A673 (cell line): ENCODE measurements at regions not wholly inside any gene's neighbourhood (a gene's known extent, or its start where the extent isn't known, plus 50 kb on each side); places are given as distances from the start of the nearest gene placed in this dataset.
"Not testable (repeated sequence)": the region's sequence is repeated elsewhere in the genome, so short reads cannot be mapped to it uniquely, and the experiment has no call there.

ENCODE experiments used
- BruUV-seq: library from RNA; stranded (reverse); fragments of 400-500 nt; replicated peaks from 2 replicates; lab custom pipeline; 2021; lab: Mats Ljungman, UMichigan
- CTCF ChIA-PET: fragments of 300-600 bp; sonication (Branson Sonifier 250); formaldehyde crosslinking; loops from one replicate; lab custom pipeline; 2022; ENCODE audit warnings: antibody characterized with exemption; lab: Charles Lee
- POLR2A ChIA-PET: fragments of 300-600 bp; sonication (Branson Sonifier 250); formaldehyde crosslinking; loops from one replicate; lab custom pipeline; 2022; ENCODE audit warnings: antibody characterized with exemption; ENCODE audit not compliant: low non-redundant PET; lab: Charles Lee
- DNase-seq: peaks from one replicate; pipeline ENCODE4 v3.0.0-alpha.2; 2015; ENCODE audit warnings: low spot score
- H3K27ac ChIP-seq: fragments of 200-600 bp; sonication (generic); 2 replicates; pipeline ENCODE4 v1.5.1; 2016; ENCODE audit warnings: mixed run types, low read depth, mild to moderate bottlenecking, mixed read lengths, antibody characterized with exemption, low read length; ENCODE audit not compliant: poor library complexity, severe bottlenecking
- H3K27me3 ChIP-seq: fragments of 200-600 bp; sonication (generic); replicated peaks from 2 replicates; pipeline ENCODE4 v1.6.1; 2017; ENCODE audit warnings: mixed run types, low read depth, mild to moderate bottlenecking, mixed read lengths, antibody characterized with exemption, low read length; ENCODE audit not compliant: insufficient read depth, poor library complexity
- H3K36me3 ChIP-seq: fragments of 200-600 bp; sonication (generic); 2 replicates; pipeline ENCODE4 v1.6.1; 2016; ENCODE audit warnings: mixed run types, mild to moderate bottlenecking, mixed read lengths, antibody characterized with exemption, low read length; ENCODE audit not compliant: insufficient read depth, poor library complexity, severe bottlenecking
- H3K4me1 ChIP-seq: fragments of 200-600 bp; sonication (generic); 2 replicates; pipeline ENCODE4 v1.6.1; 2017; ENCODE audit warnings: mixed run types, mild to moderate bottlenecking, mixed read lengths, antibody characterized with exemption, low read length; ENCODE audit not compliant: insufficient read depth, poor library complexity, severe bottlenecking
- H3K4me3 ChIP-seq: fragments of 200-600 bp; sonication (generic); 2 replicates; pipeline ENCODE4 v1.5.1; 2016; ENCODE audit warnings: low read depth, mixed run types, mild to moderate bottlenecking, mixed read lengths, low read length; ENCODE audit not compliant: poor library complexity, severe bottlenecking
- H3K9me3 ChIP-seq: fragments of 200-600 bp; sonication (generic); 2 replicates; pipeline ENCODE4 v1.6.1; 2016; ENCODE audit warnings: mixed run types, low read depth, mild to moderate bottlenecking, mixed read lengths, antibody characterized with exemption, low read length; ENCODE audit not compliant: poor library complexity, severe bottlenecking
- EZH2 ChIP-seq: fragments of 200-600 bp; sonication (generic); IDR thresholded peaks from 2 replicates; pipeline ENCODE4 v1.6.1; 2017; ENCODE audit warnings: borderline replicate concordance, low read depth, mild to moderate bottlenecking, mixed read lengths, antibody characterized with exemption, low read length; ENCODE audit not compliant: poor library complexity, severe bottlenecking
- intact Hi-C: fragments of 100-400 bp; cut with micrococcal nuclease; formaldehyde crosslinking; loops from one replicate; pipeline ENCODE4 v1.10.0; 2022; ENCODE audit not compliant: unreplicated experiment
- TF ChIP-seq, protein P1 (sequence below): fragments of 300-800, 200-600 bp; sonication (generic); conservative IDR thresholded peaks from 2 replicates; pipeline ENCODE4 v1.5.1; 2017; ENCODE audit warnings: low read depth, mild to moderate bottlenecking, antibody characterized with exemption, low read length, moderate library complexity, mixed read lengths

DNA sequence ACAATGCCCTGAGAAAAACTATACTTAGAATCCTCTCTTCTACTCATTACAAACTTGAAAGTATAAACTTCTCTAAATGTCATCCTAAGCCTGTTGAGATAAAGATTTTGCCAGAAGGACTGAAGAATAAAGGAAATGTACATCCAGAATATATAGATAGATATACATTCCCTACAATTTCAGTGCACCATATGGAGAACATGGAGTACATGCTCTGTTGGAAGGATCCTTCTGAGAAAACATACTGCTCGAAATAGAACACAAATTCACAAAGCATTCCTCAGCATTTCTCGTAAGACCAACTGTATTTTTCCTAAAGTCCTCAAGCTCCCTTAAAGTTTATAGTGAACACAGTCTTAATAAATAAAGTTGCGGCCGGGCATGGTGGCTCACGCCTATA, 69.7 kb upstream of the RASA1 start:
- TF ChIP-seq, protein P1, sequence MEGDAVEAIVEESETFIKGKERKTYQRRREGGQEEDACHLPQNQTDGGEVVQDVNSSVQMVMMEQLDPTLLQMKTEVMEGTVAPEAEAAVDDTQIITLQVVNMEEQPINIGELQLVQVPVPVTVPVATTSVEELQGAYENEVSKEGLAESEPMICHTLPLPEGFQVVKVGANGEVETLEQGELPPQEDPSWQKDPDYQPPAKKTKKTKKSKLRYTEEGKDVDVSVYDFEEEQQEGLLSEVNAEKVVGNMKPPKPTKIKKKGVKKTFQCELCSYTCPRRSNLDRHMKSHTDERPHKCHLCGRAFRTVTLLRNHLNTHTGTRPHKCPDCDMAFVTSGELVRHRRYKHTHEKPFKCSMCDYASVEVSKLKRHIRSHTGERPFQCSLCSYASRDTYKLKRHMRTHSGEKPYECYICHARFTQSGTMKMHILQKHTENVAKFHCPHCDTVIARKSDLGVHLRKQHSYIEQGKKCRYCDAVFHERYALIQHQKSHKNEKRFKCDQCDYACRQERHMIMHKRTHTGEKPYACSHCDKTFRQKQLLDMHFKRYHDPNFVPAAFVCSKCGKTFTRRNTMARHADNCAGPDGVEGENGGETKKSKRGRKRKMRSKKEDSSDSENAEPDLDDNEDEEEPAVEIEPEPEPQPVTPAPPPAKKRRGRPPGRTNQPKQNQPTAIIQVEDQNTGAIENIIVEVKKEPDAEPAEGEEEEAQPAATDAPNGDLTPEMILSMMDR, result no peak
- no peak for TF ChIP-seq EZH2

DNA sequence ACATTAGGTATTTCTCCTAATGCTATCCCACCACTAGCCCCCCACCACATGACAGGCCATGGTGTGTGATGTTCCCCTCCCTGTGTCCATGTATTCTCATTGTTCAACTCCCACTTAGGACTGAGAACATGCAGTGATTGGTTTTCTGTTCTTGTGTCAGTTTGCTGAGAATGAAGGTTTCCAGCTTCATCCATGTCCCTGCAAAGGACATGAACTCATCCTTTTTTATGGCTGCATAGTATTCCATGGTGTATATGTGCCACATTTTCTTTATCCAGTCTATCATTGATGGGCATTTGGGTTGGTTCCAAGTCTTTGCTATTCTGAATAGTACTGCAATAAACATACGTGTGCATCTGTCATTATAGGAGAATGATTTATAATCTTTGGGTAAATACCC, 68.4 kb upstream of the RASA1 start:
- H3K27me3 ChIP-seq, H3K27ac ChIP-seq, H3K36me3 ChIP-seq, DNase-seq, POLR2A ChIA-PET, H3K4me3 ChIP-seq, CTCF ChIA-PET, BruUV-seq, intact Hi-C loops, H3K9me3 ChIP-seq: not testable (repeated sequence)
- peaks cover 18% of the 10 kb centered on the region for H3K4me1 ChIP-seq

More for the DNA sequence above, 69.7 kb upstream of the RASA1 start:
- Histone ChIP-seq H3K36me3 (no peaks in the 10 kb centered on the region), H3K27ac (no peak overlapping the region), H3K4me3 (no peak overlapping the region), H3K27me3 (no peaks in the 10 kb centered on the region), H3K4me1 (peaks cover 18% of the 10 kb centered on the region), H3K9me3 (no peaks in the 10 kb centered on the region)
- POLR2A ChIA-PET, result no interaction called here
- CTCF ChIA-PET, result no interaction called here
- DNase-seq, result no peak
- intact Hi-C loops, result no loop called here
- no TSS peak for BruUV-seq

DNA sequence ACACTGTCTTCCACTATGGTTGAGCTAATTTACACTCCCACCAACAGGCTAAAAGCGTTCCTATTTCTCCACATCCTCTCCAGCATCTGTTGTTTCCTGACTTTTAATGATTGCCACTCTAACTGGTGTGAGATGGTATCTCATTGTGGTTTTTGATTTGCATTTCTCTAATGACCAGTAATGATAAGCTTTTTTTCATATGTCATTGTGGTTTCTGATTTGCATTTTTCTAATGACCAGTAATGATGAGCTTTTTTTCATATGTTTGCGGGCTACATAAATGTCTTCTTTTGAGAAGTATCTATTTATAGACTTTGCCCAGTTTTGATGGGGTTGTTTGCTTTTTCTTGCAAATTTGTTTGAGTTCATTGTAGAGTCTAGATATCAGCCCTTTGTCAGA, 68.0 kb upstream of the RASA1 start:
- H3K36me3 ChIP-seq, CTCF ChIA-PET, H3K4me3 ChIP-seq, H3K27ac ChIP-seq, BruUV-seq, DNase-seq, intact Hi-C loops, H3K9me3 ChIP-seq, H3K27me3 ChIP-seq, POLR2A ChIA-PET: not testable (repeated sequence)
- H3K4me1 ChIP-seq, result peaks cover 15% of the 10 kb centered on the region

DNA sequence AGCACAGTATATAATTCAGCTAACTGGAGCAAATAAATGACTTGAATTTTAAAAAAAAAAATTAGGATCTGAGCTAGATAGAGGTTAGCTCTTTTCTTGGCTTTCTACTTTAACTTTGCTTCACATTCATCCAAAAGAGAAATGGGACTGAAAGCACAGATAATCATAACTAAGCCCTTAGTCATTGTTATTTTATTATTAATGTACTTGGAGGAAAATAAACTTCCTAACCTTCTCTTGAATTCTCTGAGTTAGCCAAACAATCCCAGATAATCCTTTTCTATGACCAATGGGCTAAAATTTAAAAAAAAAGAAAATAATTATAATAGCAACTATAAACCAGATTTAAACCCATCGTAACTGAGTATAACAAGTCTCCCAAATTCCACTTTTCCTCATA, 57.6 kb upstream of the RASA1 start:
- Histone ChIP-seq H3K27ac (no peak overlapping the region), H3K4me1 (peaks cover 7% of the 10 kb centered on the region), H3K36me3 (no peaks in the 10 kb centered on the region), H3K4me3 (no peak overlapping the region), H3K27me3 (no peaks in the 10 kb centered on the region), H3K9me3 (no peaks in the 10 kb centered on the region)
- intact Hi-C loops, result no loop called here
- BruUV-seq, result no TSS peak
- no peak for TF ChIP-seq EZH2
- TF ChIP-seq, protein P1, result no peak
- DNase-seq, result no peak
- ChIA-PET CTCF (no interaction called here), POLR2A (no interaction called here)
